MM.1S (cell line): ENCODE measurements at regions not wholly inside any gene's neighbourhood (a gene's known extent, or its start where the extent isn't known, plus 50 kb on each side); places are given as distances from the start of the nearest gene placed in this dataset.
A peak's percentile ranks its signal among the peaks of the same experiment; 100 is the strongest.

Source experiments
- DNase-seq: peaks from one replicate; pipeline ENCODE4 v3.0.0-alpha.2; 2015
- H2AFZ ChIP-seq: fragments of 300-600 bp; sonication (generic); 2 replicates; pipeline ENCODE4 v1.6.0; 2016; ENCODE audit warnings: antibody characterized with exemption, low read length
- H3F3A ChIP-seq: fragments of 300-600 bp; sonication (generic); 2 replicates; pipeline ENCODE4 v1.6.1; 2016; ENCODE audit warnings: mild to moderate bottlenecking, antibody characterized with exemption, low read length, moderate library complexity, mixed read lengths; ENCODE audit not compliant: insufficient read depth
- H3K27ac ChIP-seq: fragments of 300-600 bp; sonication (generic); 2 replicates; pipeline ENCODE4 v1.5.1; 2016; ENCODE audit warnings: mild to moderate bottlenecking, low read length
- H3K27me3 ChIP-seq: fragments of 300-600 bp; sonication (generic); replicated peaks from 2 replicates; pipeline ENCODE4 v1.6.0; 2016; ENCODE audit warnings: low read length; ENCODE audit not compliant: insufficient read depth
- H3K36me3 ChIP-seq: fragments of 300-600 bp; sonication (generic); replicated peaks from 2 replicates; pipeline ENCODE4 v1.6.1; 2016; ENCODE audit warnings: mild to moderate bottlenecking, low read length, mixed read lengths; ENCODE audit not compliant: insufficient read depth
- H3K4me1 ChIP-seq: fragments of 300-600 bp; sonication (generic); 2 replicates; pipeline ENCODE4 v1.6.1; 2016; ENCODE audit warnings: low read length, mixed read lengths
- H3K4me2 ChIP-seq: fragments of 300-600 bp; sonication (generic); 2 replicates; pipeline ENCODE4 v1.6.0; 2016; ENCODE audit warnings: low read depth, low read length
- H3K4me3 ChIP-seq: fragments of 300-600 bp; sonication (generic); 2 replicates; pipeline ENCODE4 v1.5.1; 2016; ENCODE audit warnings: low read length, mixed read lengths
- H3K79me2 ChIP-seq: fragments of 300-600 bp; sonication (generic); 2 replicates; pipeline ENCODE4 v1.6.1; 2016; ENCODE audit warnings: mixed run types, low read length, mixed read lengths
- H3K9ac ChIP-seq: fragments of 300-600 bp; sonication (generic); 2 replicates; pipeline ENCODE4 v1.6.1; 2016; ENCODE audit warnings: low read length, mixed read lengths
- H3K9me2 ChIP-seq: fragments of 300-600 bp; sonication (generic); replicated peaks from 2 replicates; pipeline ENCODE4 v1.6.1; 2016; ENCODE audit warnings: mild to moderate bottlenecking, low read length, mixed read lengths; ENCODE audit not compliant: insufficient read depth
- H3K9me3 ChIP-seq: fragments of 300-600 bp; sonication (generic); replicated peaks from 2 replicates; pipeline ENCODE4 v1.6.1; 2016; ENCODE audit warnings: mild to moderate bottlenecking, low read length, mixed read lengths; ENCODE audit not compliant: insufficient read depth
- H4K20me1 ChIP-seq: fragments of 300-600 bp; sonication (generic); 2 replicates; pipeline ENCODE4 v1.6.1; 2016; ENCODE audit warnings: mild to moderate bottlenecking, low read length, moderate library complexity, mixed read lengths; ENCODE audit not compliant: insufficient read depth
- EZH2 ChIP-seq: fragments of 300-600 bp; sonication (generic); optimal IDR thresholded peaks from 2 replicates; pipeline ENCODE3; 2017; ENCODE audit warnings: low read depth, mild to moderate bottlenecking, antibody characterized with exemption, low read length, mixed read lengths
- EZH2phosphoT487 ChIP-seq: fragments of 300-600 bp; sonication (generic); IDR thresholded peaks from 2 replicates; pipeline ENCODE4 v1.6.1; 2018; ENCODE audit warnings: antibody characterized with exemption, low read length
- TF ChIP-seq, protein P1 (sequence below): fragments of 300-600 bp; sonication (generic); IDR thresholded peaks from 2 replicates; pipeline ENCODE4 v1.5.1; 2016; ENCODE audit warnings: antibody characterized with exemption, low read length, mixed read lengths

- Histone ChIP-seq H3K27me3 (no peaks in the 10 kb centered on the region), H2AFZ (no peak overlapping the region), H4K20me1 (no peaks in the 10 kb centered on the region), H3K9me3 (no peaks in the 10 kb centered on the region), H3K4me2 (no peak overlapping the region), H3K79me2 (no peaks in the 10 kb centered on the region), H3F3A (no peaks in the 10 kb centered on the region), H3K27ac (no peak overlapping the region), H3K36me3 (no peaks in the 10 kb centered on the region), H3K9ac (no peak overlapping the region), H3K4me1 (no peaks in the 10 kb centered on the region), H3K4me3 (no peak overlapping the region), H3K9me2 (no peaks in the 10 kb centered on the region)
- no peak for DNase-seq
- no peak for TF ChIP-seq EZH2
- TF ChIP-seq, protein P1, sequence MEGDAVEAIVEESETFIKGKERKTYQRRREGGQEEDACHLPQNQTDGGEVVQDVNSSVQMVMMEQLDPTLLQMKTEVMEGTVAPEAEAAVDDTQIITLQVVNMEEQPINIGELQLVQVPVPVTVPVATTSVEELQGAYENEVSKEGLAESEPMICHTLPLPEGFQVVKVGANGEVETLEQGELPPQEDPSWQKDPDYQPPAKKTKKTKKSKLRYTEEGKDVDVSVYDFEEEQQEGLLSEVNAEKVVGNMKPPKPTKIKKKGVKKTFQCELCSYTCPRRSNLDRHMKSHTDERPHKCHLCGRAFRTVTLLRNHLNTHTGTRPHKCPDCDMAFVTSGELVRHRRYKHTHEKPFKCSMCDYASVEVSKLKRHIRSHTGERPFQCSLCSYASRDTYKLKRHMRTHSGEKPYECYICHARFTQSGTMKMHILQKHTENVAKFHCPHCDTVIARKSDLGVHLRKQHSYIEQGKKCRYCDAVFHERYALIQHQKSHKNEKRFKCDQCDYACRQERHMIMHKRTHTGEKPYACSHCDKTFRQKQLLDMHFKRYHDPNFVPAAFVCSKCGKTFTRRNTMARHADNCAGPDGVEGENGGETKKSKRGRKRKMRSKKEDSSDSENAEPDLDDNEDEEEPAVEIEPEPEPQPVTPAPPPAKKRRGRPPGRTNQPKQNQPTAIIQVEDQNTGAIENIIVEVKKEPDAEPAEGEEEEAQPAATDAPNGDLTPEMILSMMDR, result no peak
- no peak for TF ChIP-seq EZH2phosphoT487
Observed at GRCh38 chr4:122305853-122306252, 73.0 kb upstream of the ADAD1 start.

DNA sequence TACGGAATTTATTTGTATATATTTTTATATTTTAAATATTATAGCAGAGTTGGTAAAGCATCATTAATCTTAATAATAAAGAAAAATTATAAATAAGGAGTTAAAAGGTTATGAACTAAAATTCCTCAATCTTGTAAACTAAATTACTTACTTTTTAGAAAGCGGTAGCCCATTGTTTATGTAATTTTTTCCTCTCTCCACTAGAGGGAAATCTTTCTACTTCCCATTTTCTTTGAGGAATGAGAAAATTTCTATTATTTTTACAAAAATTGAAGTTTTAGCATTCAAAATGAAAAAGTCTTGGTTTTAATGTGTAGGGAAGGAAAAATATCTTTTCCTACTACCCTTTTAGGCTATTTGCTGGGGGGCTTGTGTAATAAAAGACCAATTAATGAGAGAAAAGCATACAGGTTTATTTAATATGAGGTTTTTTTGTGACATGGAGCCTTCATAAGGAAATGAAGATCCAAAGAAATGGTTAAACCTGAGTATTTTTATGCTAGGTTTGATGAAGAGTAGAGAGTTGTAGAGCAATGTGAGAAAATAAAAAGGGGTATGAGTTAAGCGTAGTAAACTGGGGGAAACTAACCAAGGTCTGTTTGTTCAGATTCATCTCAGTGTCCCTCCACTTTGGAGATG is 68.7 kb upstream of the ADAD1 start:
- Histone ChIP-seq H3K4me2 (no peak overlapping the region), H3K9ac (no peak overlapping the region), H2AFZ (no peak overlapping the region), H3K9me3 (no peaks in the 10 kb centered on the region), H4K20me1 (no peaks in the 10 kb centered on the region), H3K9me2 (no peaks in the 10 kb centered on the region), H3K79me2 (no peaks in the 10 kb centered on the region), H3F3A (no peaks in the 10 kb centered on the region), H3K4me1 (no peaks in the 10 kb centered on the region), H3K36me3 (no peaks in the 10 kb centered on the region), H3K4me3 (no peak overlapping the region), H3K27me3 (no peaks in the 10 kb centered on the region), H3K27ac (no peak overlapping the region)
- DNase-seq, result no peak
- TF ChIP-seq, protein P1, result peak; percentile 41
- TF ChIP-seq EZH2, result no peak

DNA sequence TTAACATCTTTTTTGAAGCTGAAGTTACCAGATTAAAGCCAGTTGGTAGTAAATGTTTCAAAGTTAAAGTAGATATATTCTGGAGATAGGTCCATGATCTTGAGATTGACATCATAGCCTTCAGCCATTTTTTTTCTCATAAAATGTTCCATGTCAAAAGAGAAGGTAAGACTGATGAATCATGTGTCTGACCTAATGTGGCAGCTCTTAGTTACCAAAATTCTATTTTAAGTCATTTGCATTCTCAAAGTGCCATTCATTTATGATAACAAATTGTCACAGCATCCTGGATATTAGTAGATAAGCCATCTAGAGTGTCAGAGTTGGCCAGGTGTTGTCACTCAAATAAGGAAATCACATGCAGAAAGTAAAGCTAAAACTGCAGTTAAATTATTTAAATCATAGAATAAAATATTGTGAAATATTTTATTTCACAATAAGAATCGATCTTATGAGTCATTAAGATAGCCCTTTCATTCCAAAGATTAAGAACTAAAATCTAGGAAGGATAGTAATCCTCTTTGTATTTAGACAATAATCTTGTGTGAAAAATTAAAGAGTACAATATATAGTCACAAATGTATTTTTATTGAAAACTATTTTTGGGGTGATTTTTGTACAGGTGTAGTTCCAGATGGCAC is 65.7 kb upstream of the ADAD1 start:
- Histone ChIP-seq H3K9me3 (no peaks in the 10 kb centered on the region), H3K79me2 (no peaks in the 10 kb centered on the region), H2AFZ (no peak overlapping the region), H3K9ac (no peak overlapping the region), H3K27ac (no peak overlapping the region), H4K20me1 (no peaks in the 10 kb centered on the region), H3K4me2 (no peak overlapping the region), H3K4me1 (no peaks in the 10 kb centered on the region), H3K27me3 (no peaks in the 10 kb centered on the region), H3K9me2 (no peaks in the 10 kb centered on the region), H3F3A (no peaks in the 10 kb centered on the region), H3K4me3 (no peak overlapping the region), H3K36me3 (no peaks in the 10 kb centered on the region)
- TF ChIP-seq, protein P1, result no peak
- TF ChIP-seq EZH2 (no peak), EZH2phosphoT487 (no peak)
- DNase-seq, result no peak
